ENCODE measurements at regions not wholly inside any gene's neighbourhood (a gene's known extent, or its start where the extent isn't known, plus 50 kb on each side); places are given as distances from the start of the nearest gene placed in this dataset.

GRCh38 chr9:78383130-78383529 is 86.2 kb downstream of the PSAT1 start:
- 20 to 26% methylated on average over 3 of the region's 3 CpGs for WGBS, 2 experiments (ENCODE audit: low coverage in 1 of 2, low lambda C conversion rate in 2 of 2, missing lambda C conversion rate in 2 of 2)
- Histone ChIP-seq H4K20me1 (ENCODE audit: insufficient read depth) (no peaks in the 10 kb centered on the region), H3K36me3 (ENCODE audit: low read depth) (no peaks in the 10 kb centered on the region), H3K9me3 (ENCODE audit: low read depth) (no peaks in the 10 kb centered on the region), H2AFZ (peak overlapping the region; percentile 45), H3K4me2 (ENCODE audit: unreplicated experiment) (peak overlapping the region; percentile 8), H3K27me3 (replicated peaks; ENCODE audit: insufficient read depth) (no peaks in the 10 kb centered on the region), H3F3A (ENCODE audit: insufficient read depth) (0 out of 2 replicates have a peak, but pooled peaks cover 3% of the 10 kb centered on the region), H3K27ac (peak overlapping the region; percentile 38; the same call in 1 of the 2 replicates), H3K79me2 (ENCODE audit: insufficient read depth) (no peaks in the 10 kb centered on the region), H3K9me2 (ENCODE audit: insufficient read depth) (no peaks in the 10 kb centered on the region), H3K4me1 (ENCODE audit: insufficient read depth) (peaks cover 12% of the 10 kb centered on the region), H3K9ac (no peak overlapping the region), H3K4me3 (0 out of 2 replicates have a peak overlapping the region, but pooled peaks have one; percentile 3)
- DNase-seq = peak; percentile 42
- no peak for TF ChIP-seq EZH2phosphoT487 (IDR thresholded peaks at IDR 0.05; ENCODE audit: insufficient read depth, low read depth)
- no peak for TF ChIP-seq EZH2 (IDR thresholded peaks at IDR 0.05; ENCODE audit: insufficient read depth, poor library complexity, severe bottlenecking)
- in situ Hi-C loops (cut with MboI) = no loop called here

GRCh38 chr9:78386348-78386747 is 89.4 kb downstream of the PSAT1 start:
- no peak for TF ChIP-seq EZH2 (IDR thresholded peaks at IDR 0.05; ENCODE audit: insufficient read depth, poor library complexity, severe bottlenecking)
- Histone ChIP-seq H3K27ac (no peak overlapping the region), H3K9me2 (ENCODE audit: insufficient read depth) (no peaks in the 10 kb centered on the region), H4K20me1 (ENCODE audit: insufficient read depth) (no peaks in the 10 kb centered on the region), H2AFZ (no peak overlapping the region), H3K4me2 (ENCODE audit: unreplicated experiment) (no peak overlapping the region), H3K36me3 (ENCODE audit: low read depth) (no peaks in the 10 kb centered on the region), H3K9ac (no peak overlapping the region), H3K9me3 (ENCODE audit: low read depth) (no peaks in the 10 kb centered on the region), H3K27me3 (replicated peaks; ENCODE audit: insufficient read depth) (no peaks in the 10 kb centered on the region), H3K4me1 (ENCODE audit: insufficient read depth) (peaks cover 12% of the 10 kb centered on the region), H3K4me3 (no peak overlapping the region), H3F3A (ENCODE audit: insufficient read depth) (0 out of 2 replicates have a peak, but pooled peaks cover 3% of the 10 kb centered on the region), H3K79me2 (ENCODE audit: insufficient read depth) (no peaks in the 10 kb centered on the region)
- WGBS, 2 experiments (ENCODE audit: low coverage in 1 of 2, low lambda C conversion rate in 2 of 2, missing lambda C conversion rate in 2 of 2) = 78 to 79% methylated on average over 1 of the region's 1 CpG
- no peak for DNase-seq
- in situ Hi-C loops (cut with MboI) = no loop called here

- H3K4me1 ChIP-seq (ENCODE audit: insufficient read depth) = peaks cover 12% of the 10 kb centered on the region
- H3K27me3 ChIP-seq (replicated peaks; ENCODE audit: insufficient read depth) = peaks cover 2% of the 10 kb centered on the region; the same call in 1 of the 2 replicates
- no peaks in the 10 kb centered on the region for H3K9me2 ChIP-seq (ENCODE audit: insufficient read depth)
- H3K27ac ChIP-seq = no peak overlapping the region
- no peaks in the 10 kb centered on the region for H3K9me3 ChIP-seq (ENCODE audit: low read depth)
- H3K4me3 ChIP-seq = no peak overlapping the region
- H4K20me1 ChIP-seq (ENCODE audit: insufficient read depth) = no peaks in the 10 kb centered on the region
- no peak for DNase-seq
- no peaks in the 10 kb centered on the region for H3K79me2 ChIP-seq (ENCODE audit: insufficient read depth)
- in situ Hi-C loops (cut with MboI) = no loop called here
- no peak overlapping the region for H2AFZ ChIP-seq
- H3K4me2 ChIP-seq (ENCODE audit: unreplicated experiment) = no peak overlapping the region
- no peaks in the 10 kb centered on the region for H3K36me3 ChIP-seq (ENCODE audit: low read depth)
- 0 out of 2 replicates have a peak, but pooled peaks cover 3% of the 10 kb centered on the region for H3F3A ChIP-seq (ENCODE audit: insufficient read depth)
- TF ChIP-seq EZH2 (IDR thresholded peaks at IDR 0.05; ENCODE audit: insufficient read depth, poor library complexity, severe bottlenecking) (no peak), EZH2phosphoT487 (IDR thresholded peaks at IDR 0.05; ENCODE audit: insufficient read depth, low read depth) (no peak)
- H3K9ac ChIP-seq = no peak overlapping the region
Measured at GRCh38 chr9:78386773-78387172, 89.8 kb downstream of the PSAT1 start.

GRCh38 chr9:78393340-78393739 is 96.4 kb downstream of the PSAT1 start:
- H3K4me1 ChIP-seq (ENCODE audit: insufficient read depth) = no peaks in the 10 kb centered on the region
- no peaks in the 10 kb centered on the region for H3K9me2 ChIP-seq (ENCODE audit: insufficient read depth)
- H4K20me1 ChIP-seq (ENCODE audit: insufficient read depth) = no peaks in the 10 kb centered on the region
- no peaks in the 10 kb centered on the region for H3K79me2 ChIP-seq (ENCODE audit: insufficient read depth)
- H3K27me3 ChIP-seq (replicated peaks; ENCODE audit: insufficient read depth) = peaks cover 10% of the 10 kb centered on the region
- no peak overlapping the region for H3K4me3 ChIP-seq
- no peak overlapping the region for H3K4me2 ChIP-seq (ENCODE audit: unreplicated experiment)
- H3K27ac ChIP-seq = no peak overlapping the region
- 39 to 42% methylated on average over 2 of the region's 2 CpGs for WGBS, 2 experiments (ENCODE audit: low coverage in 1 of 2, low lambda C conversion rate in 2 of 2, missing lambda C conversion rate in 2 of 2)
- H3K36me3 ChIP-seq (ENCODE audit: low read depth) = no peaks in the 10 kb centered on the region
- no peak overlapping the region for H2AFZ ChIP-seq
- DNase-seq = no peak
- in situ Hi-C loops (cut with MboI) = no loop called here
- H3K9ac ChIP-seq = no peak overlapping the region
- H3F3A ChIP-seq (ENCODE audit: insufficient read depth) = no peaks in the 10 kb centered on the region
- H3K9me3 ChIP-seq (ENCODE audit: low read depth) = no peaks in the 10 kb centered on the region
- TF ChIP-seq EZH2 (IDR thresholded peaks at IDR 0.05; ENCODE audit: insufficient read depth, poor library complexity, severe bottlenecking) (no peak), EZH2phosphoT487 (IDR thresholded peaks at IDR 0.05; ENCODE audit: insufficient read depth, low read depth) (no peak)

DNA sequence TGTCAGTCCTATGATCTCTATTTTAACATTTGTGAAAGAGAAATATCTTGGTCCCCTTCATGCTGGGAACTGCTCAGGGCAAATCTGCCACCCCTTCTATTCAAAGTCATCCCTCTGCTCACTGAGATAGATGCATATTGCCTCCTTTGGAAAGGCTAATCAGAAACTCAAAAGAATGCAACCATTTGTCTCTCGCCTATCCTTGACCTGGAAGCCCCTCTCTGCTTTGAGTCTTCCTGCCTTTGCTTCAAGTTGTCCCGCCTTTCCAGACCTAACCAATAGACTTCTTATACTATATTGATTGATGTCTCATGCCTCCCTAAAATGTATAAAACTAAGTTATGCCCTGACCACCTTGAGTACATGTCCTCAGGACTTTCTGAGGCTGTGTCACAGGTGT is 97.0 kb downstream of the PSAT1 start:
- peaks cover 10% of the 10 kb centered on the region for H3K27me3 ChIP-seq (replicated peaks; ENCODE audit: insufficient read depth)
- TF ChIP-seq EZH2phosphoT487 (IDR thresholded peaks at IDR 0.05; ENCODE audit: insufficient read depth, low read depth) (no peak), EZH2 (IDR thresholded peaks at IDR 0.05; ENCODE audit: insufficient read depth, poor library complexity, severe bottlenecking) (no peak)
- no peak for DNase-seq
- H3K27ac ChIP-seq = no peak overlapping the region
- in situ Hi-C loops (cut with MboI) = no loop called here
- H4K20me1 ChIP-seq (ENCODE audit: insufficient read depth) = no peaks in the 10 kb centered on the region
- no peak overlapping the region for H2AFZ ChIP-seq
- no peaks in the 10 kb centered on the region for H3K36me3 ChIP-seq (ENCODE audit: low read depth)
- no peak overlapping the region for H3K9ac ChIP-seq
- no peaks in the 10 kb centered on the region for H3K4me1 ChIP-seq (ENCODE audit: insufficient read depth)
- no peaks in the 10 kb centered on the region for H3K9me3 ChIP-seq (ENCODE audit: low read depth)
- 39 to 44% methylated on average over 2 of the region's 2 CpGs for WGBS, 2 experiments (ENCODE audit: low coverage in 1 of 2, low lambda C conversion rate in 2 of 2, missing lambda C conversion rate in 2 of 2)
- H3K4me3 ChIP-seq = no peak overlapping the region
- H3K9me2 ChIP-seq (ENCODE audit: insufficient read depth) = no peaks in the 10 kb centered on the region
- no peaks in the 10 kb centered on the region for H3K79me2 ChIP-seq (ENCODE audit: insufficient read depth)
- no peaks in the 10 kb centered on the region for H3F3A ChIP-seq (ENCODE audit: insufficient read depth)
- no peak overlapping the region for H3K4me2 ChIP-seq (ENCODE audit: unreplicated experiment)

Measured in GM23248 (cell line).